ENCODE measurements at regions not wholly inside any gene's neighbourhood (a gene's known extent, or its start where the extent isn't known, plus 50 kb on each side); places are given as distances from the start of the nearest gene placed in this dataset.

DNA sequence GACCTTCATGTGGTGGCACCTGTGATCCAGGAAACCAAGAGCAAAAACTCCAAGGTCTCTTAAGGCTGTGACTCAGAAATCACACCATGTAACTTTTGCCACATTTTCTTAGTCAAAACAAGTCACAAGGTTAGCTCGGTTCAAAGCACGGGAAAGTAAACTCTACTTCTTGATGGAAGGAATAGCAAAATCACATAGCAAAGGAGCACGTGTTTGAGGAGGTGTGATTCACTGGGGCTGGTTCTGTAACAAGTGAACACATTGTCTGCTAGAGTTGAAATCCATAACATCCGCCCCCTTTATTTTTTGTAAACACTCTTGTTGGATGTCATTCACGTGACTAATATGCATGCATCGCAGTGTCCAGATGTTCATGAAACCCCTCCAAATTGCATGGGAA is 415.0 kb upstream of the MAF start:
- Histone ChIP-seq H3K9ac (ENCODE audit: extremely low read depth, insufficient read length, low read length) (no peak overlapping the region), H2BK15ac (ENCODE audit: low read depth, low read length) (no peak overlapping the region), H2AFZ (ENCODE audit: low read length) (no peak overlapping the region), H2BK120ac (ENCODE audit: low read depth, low read length, poor library complexity, severe bottlenecking) (no peak overlapping the region), H2BK5ac (ENCODE audit: insufficient read length, low read length) (no peak overlapping the region), H3K23ac (ENCODE audit: insufficient read length, low read depth, low read length) (no peak overlapping the region), H2BK12ac (ENCODE audit: insufficient read length, low read depth, low read length) (no peak overlapping the region), H3K14ac (ENCODE audit: insufficient read depth, low read length) (no peak overlapping the region), H4K20me1 (ENCODE audit: control insufficient read depth, insufficient read depth, insufficient read length) (no peaks in the 10 kb centered on the region), H4K8ac (replicated peaks; ENCODE audit: insufficient read length, low read depth, low read length) (no peak overlapping the region), H3K56ac (ENCODE audit: insufficient read length, low read depth, low read length) (no peak overlapping the region), H3T11ph (ENCODE audit: low read length) (no peak overlapping the region), H4K5ac (ENCODE audit: insufficient read length, low read depth, low read length) (no peak overlapping the region), H3K4me2 (ENCODE audit: insufficient read depth, insufficient read length, low read length) (no peak overlapping the region), H3K27me3 (ENCODE audit: insufficient read depth, low read length) (no peaks in the 10 kb centered on the region), H3K79me1 (ENCODE audit: insufficient read depth, low read depth, low read length, poor library complexity, severe bottlenecking) (no peaks in the 10 kb centered on the region), H4K91ac (ENCODE audit: insufficient read length, low read depth, low read length) (no peak overlapping the region), H3K4me1 (ENCODE audit: insufficient read depth, low read length) (no peaks in the 10 kb centered on the region), H3K23me2 (ENCODE audit: insufficient read length, low read depth, low read length, poor library complexity, severe bottlenecking) (no peaks in the 10 kb centered on the region), H3K9me3 (ENCODE audit: control insufficient read depth, low read depth, low read length) (no peaks in the 10 kb centered on the region), H2BK20ac (ENCODE audit: low read depth, low read length, poor library complexity, severe bottlenecking) (no peak overlapping the region), H2AK5ac (ENCODE audit: insufficient read length, low read length) (no peak overlapping the region), H3K27ac (ENCODE audit: insufficient read length, low read depth, low read length) (no peak overlapping the region), H3K4ac (ENCODE audit: low read depth, low read length) (no peak overlapping the region), H3K79me2 (ENCODE audit: insufficient read depth, low read length) (no peaks in the 10 kb centered on the region), H3K18ac (ENCODE audit: insufficient read length, low read depth, low read length) (no peak overlapping the region)
- 0 out of 4 replicates have a peak, but pooled peaks cover 0 to 2% of the 10 kb centered on the region in 2 experiments for H3K4me1 Mint-ChIP-seq
- no peak overlapping the region for H3K4me3 Mint-ChIP-seq
- H3K27ac Mint-ChIP-seq = no peak overlapping the region
- TF ChIP-seq, protein P1, sequence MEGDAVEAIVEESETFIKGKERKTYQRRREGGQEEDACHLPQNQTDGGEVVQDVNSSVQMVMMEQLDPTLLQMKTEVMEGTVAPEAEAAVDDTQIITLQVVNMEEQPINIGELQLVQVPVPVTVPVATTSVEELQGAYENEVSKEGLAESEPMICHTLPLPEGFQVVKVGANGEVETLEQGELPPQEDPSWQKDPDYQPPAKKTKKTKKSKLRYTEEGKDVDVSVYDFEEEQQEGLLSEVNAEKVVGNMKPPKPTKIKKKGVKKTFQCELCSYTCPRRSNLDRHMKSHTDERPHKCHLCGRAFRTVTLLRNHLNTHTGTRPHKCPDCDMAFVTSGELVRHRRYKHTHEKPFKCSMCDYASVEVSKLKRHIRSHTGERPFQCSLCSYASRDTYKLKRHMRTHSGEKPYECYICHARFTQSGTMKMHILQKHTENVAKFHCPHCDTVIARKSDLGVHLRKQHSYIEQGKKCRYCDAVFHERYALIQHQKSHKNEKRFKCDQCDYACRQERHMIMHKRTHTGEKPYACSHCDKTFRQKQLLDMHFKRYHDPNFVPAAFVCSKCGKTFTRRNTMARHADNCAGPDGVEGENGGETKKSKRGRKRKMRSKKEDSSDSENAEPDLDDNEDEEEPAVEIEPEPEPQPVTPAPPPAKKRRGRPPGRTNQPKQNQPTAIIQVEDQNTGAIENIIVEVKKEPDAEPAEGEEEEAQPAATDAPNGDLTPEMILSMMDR (conservative IDR thresholded peaks at IDR 0.05) = no peak
- no peak for DNase-seq
- H3K36me3 Mint-ChIP-seq (ENCODE audit: insufficient read depth in 1 of 3, low read depth in 3 of 3) = no peaks in the 10 kb centered on the region
- no peaks in the 10 kb centered on the region for H3K27me3 Mint-ChIP-seq (ENCODE audit: low read depth)
- WGBS (ENCODE audit: extremely low coverage, insufficient read length, low lambda C conversion rate) = no CpG with 5 or more reads among the region's 6 CpGs
- H3K9me3 Mint-ChIP-seq = no peaks in the 10 kb centered on the region

Measured in H9 (cell line).